ENCODE measurements at regions not wholly inside any gene's neighbourhood (a gene's known extent, or its start where the extent isn't known, plus 50 kb on each side); places are given as distances from the start of the nearest gene placed in this dataset.

DNA sequence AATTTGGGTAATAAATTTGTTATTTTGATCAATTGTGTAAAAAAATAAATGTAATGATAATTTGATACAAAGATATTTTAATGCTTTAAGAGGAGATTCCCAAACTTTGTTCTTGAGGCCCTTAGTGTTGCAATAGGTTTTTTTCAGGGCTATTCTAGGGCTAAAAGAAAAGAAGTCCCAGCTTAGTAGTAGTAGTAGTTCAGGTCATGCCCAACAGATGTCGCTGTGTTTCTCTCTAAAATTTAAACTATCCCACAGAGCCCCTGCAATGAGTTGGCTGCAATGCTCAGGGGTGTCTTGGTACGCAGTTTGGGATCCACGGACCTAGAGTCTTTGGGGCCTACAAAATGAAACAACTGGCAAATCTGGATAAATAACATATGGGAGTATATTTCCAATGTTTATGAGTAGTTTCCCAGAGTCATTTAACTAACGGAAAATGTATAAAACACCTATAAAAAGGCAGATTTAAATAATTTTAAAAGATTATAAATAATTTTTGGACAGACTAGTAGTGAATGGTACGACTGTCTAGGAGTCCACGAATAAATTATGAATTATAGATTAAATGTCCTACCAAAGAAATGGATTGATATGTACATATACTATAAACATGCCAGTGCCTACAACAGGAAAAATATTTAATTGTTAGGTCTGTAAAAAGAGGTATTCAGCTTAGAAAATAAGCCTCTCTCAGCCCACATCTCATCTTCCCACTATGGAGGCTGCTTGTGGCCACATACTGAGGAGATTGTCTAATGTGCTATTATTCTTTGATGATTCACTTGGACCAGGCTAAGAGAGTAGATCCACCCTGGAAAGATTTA is 228.5 kb upstream of the PMFBP1 start:
- DNase-seq = peak; percentile 70

DNA sequence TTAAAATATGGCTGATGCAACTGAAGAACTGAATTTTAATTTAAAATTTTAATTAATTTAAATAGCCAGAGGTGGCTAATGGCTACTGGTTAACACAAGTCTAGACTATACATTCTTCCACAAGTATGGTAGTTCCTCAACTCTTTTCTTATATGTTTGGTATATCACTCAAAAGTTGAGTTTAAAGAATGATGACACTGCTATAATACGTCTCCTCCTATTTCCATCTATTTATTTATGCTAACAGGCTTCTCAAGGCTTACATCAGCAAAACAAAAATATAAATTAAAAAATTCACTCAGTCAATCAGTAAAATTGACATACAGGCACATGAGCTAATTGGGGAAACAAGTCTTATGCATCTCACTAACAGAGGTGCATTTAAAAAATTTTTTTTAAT is 227.9 kb upstream of the PMFBP1 start:
- DNase-seq = no peak

GRCh38 chr16:72397876-72398275 is 225.9 kb upstream of the PMFBP1 start:
- no peak for DNase-seq

DNA sequence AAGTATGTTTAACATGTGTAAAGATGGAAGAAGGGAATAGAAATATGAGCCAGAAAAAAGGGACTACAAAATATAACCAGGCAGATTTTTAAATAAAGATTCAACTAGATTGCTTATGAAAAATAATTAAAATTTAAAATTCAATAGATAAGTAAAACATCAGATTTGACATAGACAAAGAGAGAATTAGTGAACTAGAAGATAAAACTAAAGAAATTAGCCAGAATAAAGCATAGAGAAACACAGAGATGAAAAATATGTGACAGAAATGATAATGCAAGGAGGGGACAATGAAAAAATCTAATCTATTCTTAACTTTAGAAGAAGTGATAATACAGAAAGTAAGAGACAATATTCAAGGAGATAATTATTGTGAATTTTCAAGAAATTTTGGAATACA is 222.6 kb upstream of the PMFBP1 start:
- DNase-seq = no peak

GRCh38 chr16:72389791-72390190 is 217.8 kb upstream of the PMFBP1 start:
- DNase-seq = no peak

DNA sequence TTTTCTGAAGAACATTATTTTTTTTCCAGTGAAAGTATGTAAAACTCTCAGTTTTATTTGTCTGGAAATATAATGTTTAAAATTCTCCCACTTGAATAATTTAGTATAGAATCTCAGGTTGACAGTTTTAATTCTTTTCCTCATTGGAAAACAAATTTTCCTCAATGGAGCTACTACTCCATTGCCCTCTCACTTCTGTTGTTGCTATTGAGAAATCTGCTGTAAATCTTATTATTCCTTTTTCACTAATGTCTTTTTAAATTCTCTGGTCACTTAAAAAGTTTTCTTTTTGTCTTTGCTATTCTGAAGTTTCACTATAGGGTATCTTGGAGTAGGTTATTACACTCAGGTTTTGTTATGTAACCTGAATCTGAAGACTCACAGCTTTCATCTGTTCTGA is 216.1 kb upstream of the PMFBP1 start:
- no peak for DNase-seq

DNA sequence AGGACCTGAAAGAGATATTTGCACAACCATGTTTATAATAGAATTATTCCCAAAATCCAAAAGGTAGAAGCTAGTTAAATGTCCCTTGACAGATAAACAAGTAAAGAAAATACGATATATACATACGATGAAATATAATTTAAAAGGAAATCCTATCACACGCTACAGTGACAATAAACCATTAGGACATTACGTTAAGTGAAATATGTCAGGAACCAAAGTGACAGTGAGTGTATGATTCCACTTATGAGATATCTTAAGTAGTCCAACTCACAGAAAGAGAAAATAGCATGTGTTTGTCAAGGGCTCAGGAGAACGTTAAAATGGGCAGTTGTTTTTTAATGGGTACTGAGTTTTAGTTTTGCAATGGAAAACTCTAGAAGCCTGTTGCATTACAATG is 212.7 kb upstream of the PMFBP1 start:
- no peak for DNase-seq

DNA sequence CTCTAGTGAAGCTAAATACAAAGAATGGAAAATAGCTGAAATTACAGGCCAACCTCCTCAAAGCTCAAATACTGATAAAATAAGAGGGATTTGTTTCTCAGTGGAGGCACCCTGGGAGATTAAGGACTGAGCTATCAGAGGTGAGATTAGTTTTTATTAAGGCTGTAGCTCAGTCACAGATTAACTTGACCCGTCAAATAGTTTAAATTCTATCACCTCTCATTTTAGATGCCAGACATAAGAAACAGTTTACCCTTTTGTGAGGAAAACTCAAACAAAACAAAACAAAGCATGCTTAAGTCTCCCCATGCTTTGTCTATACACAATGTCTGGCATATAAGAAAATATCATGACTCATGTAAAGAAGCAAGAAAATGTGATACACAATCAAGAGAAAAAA is 208.3 kb upstream of the PMFBP1 start:
- no peak for DNase-seq

GRCh38 chr16:72373201-72373600 is 201.2 kb upstream of the PMFBP1 start:
- no peak for DNase-seq

GRCh38 chr16:72372087-72373045 is 200.4 kb upstream of the PMFBP1 start:
- DNase-seq = no peak

- peak; percentile 54 for DNase-seq
Observed at GRCh38 chr16:72371307-72372086, 199.5 kb upstream of the PMFBP1 start.

DNA sequence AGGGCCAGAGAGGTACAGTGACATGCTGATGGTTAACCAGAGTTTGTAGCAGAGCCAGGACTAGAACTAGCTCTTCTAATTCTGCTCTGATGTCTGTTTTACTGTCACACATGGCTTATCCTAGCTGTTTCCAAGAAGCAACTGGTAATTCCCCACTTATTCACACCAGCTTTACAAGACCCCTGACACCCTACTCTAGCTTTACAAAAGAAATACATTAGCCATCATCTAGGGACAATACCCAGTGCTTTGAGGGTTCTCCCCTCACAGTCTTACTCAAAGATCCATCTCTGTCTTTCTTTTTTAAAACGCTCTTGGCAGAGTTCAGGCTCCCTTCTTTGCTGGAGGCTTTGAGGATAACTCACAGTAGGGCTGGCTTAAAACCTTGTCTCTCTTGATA is 197.3 kb upstream of the PMFBP1 start:
- DNase-seq = no peak

GRCh38 chr16:72367851-72368250 is 195.9 kb upstream of the PMFBP1 start:
- no peak for DNase-seq

GRCh38 chr16:72362973-72363372 is 191.0 kb upstream of the PMFBP1 start:
- no peak for DNase-seq

DNA sequence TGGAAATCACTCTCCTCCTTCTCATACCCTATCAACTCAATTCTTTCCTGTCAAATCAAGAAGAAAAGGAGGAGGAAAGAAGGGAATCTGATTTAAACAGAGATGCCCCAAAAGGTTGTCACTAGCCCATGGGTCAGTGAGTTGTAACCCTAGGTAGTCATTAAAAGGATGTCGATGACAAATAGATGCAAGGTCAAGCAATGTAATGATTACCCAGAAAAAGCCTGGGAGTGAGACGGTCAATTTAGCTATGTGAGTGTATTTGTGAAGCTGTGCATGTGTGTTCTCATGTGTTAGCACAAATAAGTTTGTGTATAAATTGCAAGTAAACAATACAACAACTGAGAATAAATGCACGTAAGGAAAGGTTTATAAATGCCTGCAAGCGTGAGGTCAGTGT is 190.5 kb upstream of the PMFBP1 start:
- DNase-seq = no peak

DNA sequence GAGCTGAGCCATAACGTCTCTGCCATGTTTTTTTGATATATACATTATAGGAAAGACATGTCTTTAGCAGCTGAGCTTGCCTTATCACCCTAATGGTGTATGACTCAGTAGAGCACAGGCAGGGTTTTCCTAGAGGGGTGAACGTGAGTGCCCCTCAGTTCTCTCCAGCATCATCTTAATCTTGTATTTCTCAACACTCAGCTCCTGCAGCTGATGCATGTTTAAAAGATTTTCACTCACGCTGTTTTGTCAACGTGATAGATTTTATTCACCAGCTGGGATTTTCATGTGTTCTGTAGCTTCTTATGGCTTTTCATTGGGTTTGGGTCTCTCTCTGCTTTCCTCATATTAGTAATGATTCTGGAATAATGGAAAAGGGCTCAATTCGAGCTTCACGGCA is 186.0 kb upstream of the PMFBP1 start:
- DNase-seq = peak; percentile 12

- peak; percentile 66 for DNase-seq
Observed at GRCh38 chr16:72355561-72355960, 183.6 kb upstream of the PMFBP1 start.

DNA sequence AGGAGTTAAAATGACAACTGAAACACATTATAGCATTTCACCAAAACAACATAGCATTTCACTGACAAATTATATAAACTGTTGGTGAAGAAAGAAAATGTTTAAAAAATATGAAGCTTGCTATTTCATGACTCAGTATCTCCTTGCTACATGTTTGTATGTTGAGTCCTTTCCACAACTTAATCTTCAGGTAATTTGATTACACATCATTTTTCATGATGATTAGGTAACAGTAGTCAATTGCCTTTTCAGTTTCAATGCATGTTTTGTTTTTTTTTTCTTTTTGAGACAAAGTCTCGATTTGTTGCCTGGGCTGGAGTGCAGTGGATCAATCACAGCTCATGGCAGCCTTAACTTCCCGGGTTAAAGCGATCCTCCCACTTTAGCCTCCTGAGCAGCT is 177.8 kb upstream of the PMFBP1 start:
- no peak for DNase-seq

DNA sequence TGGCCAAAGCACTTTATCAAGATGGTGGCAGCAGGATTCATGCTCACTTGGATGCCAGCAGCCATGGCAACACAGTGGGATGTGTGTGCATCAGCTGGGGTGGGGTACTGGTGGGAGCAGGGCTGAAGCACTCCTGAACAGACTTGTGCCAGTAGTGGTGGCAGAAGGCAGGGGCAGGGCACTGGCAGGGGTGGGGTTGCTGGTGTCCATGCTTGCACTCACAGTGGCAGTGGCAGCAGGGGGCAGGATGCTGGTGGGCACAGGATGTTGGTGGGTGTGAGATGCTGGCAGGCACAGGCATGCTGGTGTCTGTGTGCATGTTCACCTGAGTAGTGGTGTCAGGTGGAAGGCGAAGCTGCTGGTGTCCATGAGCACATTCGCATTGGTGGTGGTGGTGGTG is 161.0 kb upstream of the PMFBP1 start:
- DNase-seq = no peak

DNA sequence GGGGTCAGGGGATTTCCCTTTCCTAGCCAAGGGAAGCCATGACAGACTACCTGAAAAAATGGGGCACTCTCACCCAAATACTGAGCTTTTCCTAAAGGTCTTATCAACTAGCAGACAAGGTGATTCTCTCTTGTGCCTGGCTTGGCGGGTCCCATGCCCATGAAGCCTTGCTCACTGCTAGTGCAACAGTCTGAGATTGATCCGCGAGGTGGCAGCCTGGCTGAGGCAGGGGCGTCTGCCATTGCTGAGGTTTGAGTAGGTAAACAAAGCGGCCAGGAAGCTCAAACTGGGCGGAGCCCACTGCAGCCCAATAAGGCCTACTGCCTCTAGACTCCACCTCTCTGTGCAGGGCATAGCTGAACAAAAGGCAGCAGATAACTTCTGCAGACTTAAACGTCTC is 152.6 kb upstream of the PMFBP1 start:
- no peak for DNase-seq

GRCh38 chr16:72317446-72317845 is 145.5 kb upstream of the PMFBP1 start:
- DNase-seq = peak; percentile 77

DNA sequence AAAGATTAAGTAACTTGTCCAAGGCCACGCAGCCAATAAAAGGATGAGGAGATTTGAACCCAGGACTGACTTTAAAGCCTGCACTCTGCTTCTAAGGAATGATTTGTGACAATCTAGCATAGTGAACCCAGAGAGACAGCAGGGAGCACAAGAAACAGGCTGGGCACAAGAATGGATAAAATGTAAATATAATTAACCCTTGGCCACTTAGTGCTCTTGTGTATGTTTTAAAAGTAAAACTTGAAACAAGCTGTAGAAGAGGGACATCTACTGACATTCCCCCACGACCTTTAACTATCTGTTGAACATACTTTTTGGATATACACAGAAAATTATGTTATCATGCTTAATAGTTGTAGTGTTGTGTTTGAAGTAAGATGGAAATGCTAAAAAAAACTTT is 141.9 kb upstream of the PMFBP1 start:
- DNase-seq = no peak

DNA sequence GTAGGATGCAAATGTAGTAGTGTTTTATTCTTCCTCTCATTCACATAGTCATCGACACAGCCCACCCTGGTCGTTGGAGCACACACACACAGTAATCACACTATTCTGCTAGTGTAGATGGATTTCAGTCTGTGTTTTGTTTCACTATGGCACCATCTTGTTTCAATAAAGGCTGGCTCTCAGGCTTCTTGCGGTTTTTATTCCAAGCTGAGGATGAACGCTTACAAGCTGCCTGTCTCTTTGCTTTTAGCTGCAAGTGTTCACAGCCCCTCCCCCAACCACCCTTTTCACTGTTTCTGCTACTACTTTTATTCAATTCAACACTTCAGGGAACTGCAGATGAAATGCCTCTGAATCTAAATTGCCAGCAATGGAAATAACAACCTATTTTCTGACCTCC is 140.9 kb upstream of the PMFBP1 start:
- DNase-seq = peak; percentile 88
